ENCODE measurements at regions not wholly inside any gene's neighbourhood (a gene's known extent, or its start where the extent isn't known, plus 50 kb on each side); places are given as distances from the start of the nearest gene placed in this dataset.
A peak's percentile ranks its signal among the peaks of the same experiment; 100 is the strongest.

DNA sequence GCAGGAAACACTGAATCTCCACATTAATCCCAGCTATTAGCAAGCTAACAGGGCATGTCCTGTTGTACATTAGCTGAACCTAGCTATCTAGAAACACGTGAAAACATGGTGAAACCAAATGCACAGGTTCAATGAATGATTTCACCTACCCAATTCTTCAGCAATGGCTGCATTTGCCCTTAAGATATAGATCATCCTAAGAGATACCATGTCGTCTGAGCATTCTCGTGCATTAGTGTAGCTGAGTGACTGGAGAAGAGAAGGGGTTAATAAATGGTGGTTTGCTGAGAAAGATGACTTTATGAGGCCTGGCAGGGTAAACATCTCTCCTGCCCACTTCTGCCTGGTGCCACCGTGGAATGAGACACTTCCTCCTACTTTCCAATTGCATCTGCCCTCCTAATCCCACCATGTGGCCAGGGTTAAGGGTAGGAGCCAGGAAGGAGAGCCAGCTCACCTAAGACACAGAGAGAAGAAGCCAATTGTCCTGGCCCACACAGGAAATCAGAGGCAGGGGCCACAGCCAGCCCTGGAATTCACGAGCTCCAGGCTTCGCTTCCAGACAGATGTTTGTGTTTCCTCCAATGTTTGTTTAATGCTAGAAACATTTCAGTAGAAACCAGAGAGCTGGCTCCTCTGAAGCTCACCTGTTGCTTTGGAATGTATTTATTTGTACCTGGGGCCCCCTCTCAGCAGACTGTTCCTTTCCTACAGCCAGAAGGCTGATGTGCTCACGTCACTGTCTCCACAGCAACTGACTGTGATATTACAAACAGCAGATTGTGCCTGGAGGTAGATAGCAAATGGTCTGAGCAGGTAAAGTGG lies 126.0 kb upstream of the PARP11 start:
- H3K4me2 ChIP-seq = no peak overlapping the region
- no peak overlapping the region; the same call in 1 of the 2 replicates for H2AFZ ChIP-seq
- TF ChIP-seq EZH2phosphoT487 (IDR thresholded peaks at IDR 0.05; ENCODE audit: unreplicated experiment) = no peak
- TF ChIP-seq, protein P1, sequence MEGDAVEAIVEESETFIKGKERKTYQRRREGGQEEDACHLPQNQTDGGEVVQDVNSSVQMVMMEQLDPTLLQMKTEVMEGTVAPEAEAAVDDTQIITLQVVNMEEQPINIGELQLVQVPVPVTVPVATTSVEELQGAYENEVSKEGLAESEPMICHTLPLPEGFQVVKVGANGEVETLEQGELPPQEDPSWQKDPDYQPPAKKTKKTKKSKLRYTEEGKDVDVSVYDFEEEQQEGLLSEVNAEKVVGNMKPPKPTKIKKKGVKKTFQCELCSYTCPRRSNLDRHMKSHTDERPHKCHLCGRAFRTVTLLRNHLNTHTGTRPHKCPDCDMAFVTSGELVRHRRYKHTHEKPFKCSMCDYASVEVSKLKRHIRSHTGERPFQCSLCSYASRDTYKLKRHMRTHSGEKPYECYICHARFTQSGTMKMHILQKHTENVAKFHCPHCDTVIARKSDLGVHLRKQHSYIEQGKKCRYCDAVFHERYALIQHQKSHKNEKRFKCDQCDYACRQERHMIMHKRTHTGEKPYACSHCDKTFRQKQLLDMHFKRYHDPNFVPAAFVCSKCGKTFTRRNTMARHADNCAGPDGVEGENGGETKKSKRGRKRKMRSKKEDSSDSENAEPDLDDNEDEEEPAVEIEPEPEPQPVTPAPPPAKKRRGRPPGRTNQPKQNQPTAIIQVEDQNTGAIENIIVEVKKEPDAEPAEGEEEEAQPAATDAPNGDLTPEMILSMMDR (conservative IDR thresholded peaks at IDR 0.05; ENCODE audit: low read depth in 2 of 2) = no peak
- no peak for ATAC-seq
- Mint-ChIP-seq H3K9me3 (peaks cover 11% of the 10 kb centered on the region; the same call in 2 of the 3 replicates), H3K4me3 (no peak overlapping the region), H3K36me3 (ENCODE audit: low read depth) (peaks cover 9% of the 10 kb centered on the region; the same call in 1 of the 3 replicates), H3K27ac (no peak overlapping the region), H3K4me1 (peaks cover 11% of the 10 kb centered on the region), H3K27me3 (ENCODE audit: insufficient read depth, low read depth, poor library complexity) (peaks cover 21% of the 10 kb centered on the region)
- no peaks in the 10 kb centered on the region for H3K79me2 ChIP-seq (replicated peaks; ENCODE audit: insufficient read depth)
- peaks cover 30% of the 10 kb centered on the region for H3K9me2 ChIP-seq (ENCODE audit: insufficient read depth)
- H3K4me1 ChIP-seq (ENCODE audit: insufficient read depth) = 0 out of 2 replicates have a peak, but pooled peaks cover 4% of the 10 kb centered on the region
- no peaks in the 10 kb centered on the region for H3F3A ChIP-seq (replicated peaks; ENCODE audit: low read depth)
- H3K4me3 ChIP-seq = no peak overlapping the region
- DNase-seq (ENCODE audit: low spot score) = peak; percentile 28
- H3K27ac ChIP-seq (ENCODE audit: low read depth) = no peak overlapping the region
- no peaks in the 10 kb centered on the region; the same call in 1 of the 2 replicates for H3K36me3 ChIP-seq (ENCODE audit: insufficient read depth)
- H3K27me3 ChIP-seq (ENCODE audit: insufficient read depth) = no peaks in the 10 kb centered on the region
- H4K20me1 ChIP-seq (replicated peaks; ENCODE audit: insufficient read depth) = no peaks in the 10 kb centered on the region

GRCh38 chr12:3998397-3998796 lies 125.2 kb upstream of the PARP11 start:
- Histone ChIP-seq H3K27ac (ENCODE audit: low read depth) (no peak overlapping the region), H3F3A (replicated peaks; ENCODE audit: low read depth) (no peaks in the 10 kb centered on the region), H3K9me2 (ENCODE audit: insufficient read depth) (peaks cover 25% of the 10 kb centered on the region), H3K4me3 (no peak overlapping the region), H3K27me3 (ENCODE audit: insufficient read depth) (no peaks in the 10 kb centered on the region), H3K79me2 (replicated peaks; ENCODE audit: insufficient read depth) (no peaks in the 10 kb centered on the region), H4K20me1 (replicated peaks; ENCODE audit: insufficient read depth) (no peaks in the 10 kb centered on the region), H3K36me3 (ENCODE audit: insufficient read depth) (no peaks in the 10 kb centered on the region; the same call in 1 of the 2 replicates), H3K4me2 (no peak overlapping the region), H3K4me1 (ENCODE audit: insufficient read depth) (0 out of 2 replicates have a peak, but pooled peaks cover 4% of the 10 kb centered on the region), H2AFZ (no peak overlapping the region; the same call in 1 of the 2 replicates)
- Mint-ChIP-seq H3K9me3 (peaks cover 11% of the 10 kb centered on the region; the same call in 2 of the 3 replicates), H3K27me3 (ENCODE audit: insufficient read depth, low read depth, poor library complexity) (peaks cover 21% of the 10 kb centered on the region), H3K4me1 (peaks cover 11% of the 10 kb centered on the region), H3K27ac (no peak overlapping the region), H3K4me3 (no peak overlapping the region; the same call in 2 of the 3 replicates), H3K36me3 (ENCODE audit: low read depth) (peaks cover 9% of the 10 kb centered on the region; the same call in 1 of the 3 replicates)
- DNase-seq (ENCODE audit: low spot score) (no peak), ATAC-seq (no peak)
- no peak for TF ChIP-seq CREB1 (CRISPR knock-in tag; IDR thresholded peaks at IDR 0.05; ENCODE audit: low read depth)
- TF ChIP-seq NANOG (IDR thresholded peaks at IDR 0.05; ENCODE audit: borderline replicate concordance) = no peak
- TF ChIP-seq ZNF462 (CRISPR knock-in tag; IDR thresholded peaks at IDR 0.05) = no peak

Measured in GM23338 (cell line).